Endodermal cell (in vitro differentiated cells): ENCODE measurements at regions not wholly inside any gene's neighbourhood (a gene's known extent, or its start where the extent isn't known, plus 50 kb on each side); places are given as distances from the start of the nearest gene placed in this dataset.

Source experiments
- DNase-seq: peaks from one replicate; pipeline ENCODE4 v3.0.0-alpha.2; 2017
- H3K27ac ChIP-seq: 2 replicates; pipeline ENCODE4 v1.5.1; 2013; ENCODE audit warnings: mild to moderate bottlenecking, low read depth, low read length, moderate library complexity
- H3K27me3 ChIP-seq: 2 replicates; pipeline ENCODE4 v1.6.1; 2013; ENCODE audit warnings: mild to moderate bottlenecking, low read length, moderate library complexity; ENCODE audit not compliant: insufficient read depth, control insufficient read depth, poor library complexity, severe bottlenecking
- H3K36me3 ChIP-seq: 2 replicates; pipeline ENCODE4 v1.7.0; 2013; ENCODE audit warnings: mild to moderate bottlenecking, low read length, moderate library complexity; ENCODE audit not compliant: control insufficient read depth, insufficient read depth
- H3K4me1 ChIP-seq: one replicate; pipeline ENCODE4 v1.7.0; 2013; ENCODE audit warnings: low read length; ENCODE audit not compliant: control insufficient read depth, insufficient read depth
- H3K4me3 ChIP-seq: 2 replicates; pipeline ENCODE4 v1.5.1; 2013; ENCODE audit warnings: mild to moderate bottlenecking, low read length, moderate library complexity
- H3K9ac ChIP-seq: 2 replicates; pipeline ENCODE4 v1.6.1; 2013; ENCODE audit warnings: mild to moderate bottlenecking, low read length, moderate library complexity; ENCODE audit not compliant: poor library complexity, severe bottlenecking; ENCODE audit errors: extremely low read depth
- H3K9me3 ChIP-seq: 2 replicates; pipeline ENCODE4 v1.6.1; 2013; ENCODE audit warnings: mild to moderate bottlenecking, low read length, moderate library complexity; ENCODE audit not compliant: control insufficient read depth
- H3K27ac Mint-ChIP-seq: 2 replicates; pipeline ENCODE4 v1.8.0; 2020; ENCODE audit warnings: mixed read lengths
- H3K27me3 Mint-ChIP-seq: 2 replicates; pipeline ENCODE4 v1.8.0; 2021; ENCODE audit warnings: mild to moderate bottlenecking, mixed read lengths; ENCODE audit not compliant: insufficient read depth
- H3K36me3 Mint-ChIP-seq: 2 replicates; pipeline ENCODE4 v1.8.0; 2020; ENCODE audit warnings: low read depth, mixed read lengths
- H3K4me1 Mint-ChIP-seq: 2 replicates; pipeline ENCODE4 v1.8.0; 2020; ENCODE audit warnings: mixed read lengths
- H3K4me3 Mint-ChIP-seq: 2 replicates; pipeline ENCODE4 v1.8.0; 2020; ENCODE audit warnings: mild to moderate bottlenecking, moderate library complexity, mixed read lengths
- H3K9me3 Mint-ChIP-seq: 2 replicates; pipeline ENCODE4 v1.8.0; 2020; ENCODE audit warnings: mild to moderate bottlenecking, mixed read lengths
- CTCF ChIP-seq: fragments of 200-600 bp; sonication (generic); conservative IDR thresholded peaks from 2 replicates; pipeline ENCODE4 v1.5.0; 2021; ENCODE audit warnings: antibody characterized with exemption, mild to moderate bottlenecking
- WGBS, 2 experiments: methylation state at CpG; one replicate each; pipeline versions ENCODE4 v1.1.5 to v1.1.7; 2013; ENCODE audit warnings: missing lambda C conversion rate in 2 of 2, mixed read lengths in 1 of 2; ENCODE audit not compliant: insufficient coverage in 1 of 2, insufficient read length in 1 of 2; 5-methylcytosine and 5-hydroxymethylcytosine counted together

GRCh38 chr10:54904833-54905232, 103.8 kb upstream of the PCDH15 start:
- WGBS, 2 experiments: 94% methylated on average over 1 of the region's 1 CpG; no CpG with 5 or more reads in 1 of the 2 experiments
- H3K36me3 ChIP-seq: no peaks in the 10 kb centered on the region
- Mint-ChIP-seq H3K4me3 (no peak overlapping the region), H3K4me1 (no peaks in the 10 kb centered on the region), H3K9me3 (no peaks in the 10 kb centered on the region), H3K36me3 (no peaks in the 10 kb centered on the region), H3K27me3 (no peaks in the 10 kb centered on the region), H3K27ac (no peak overlapping the region)
- DNase-seq: no peak
- TF ChIP-seq CTCF: no peak
- H3K4me3 ChIP-seq: no peak overlapping the region
- H3K9ac ChIP-seq: no peak overlapping the region
- H3K27ac ChIP-seq: no peak overlapping the region
- H3K9me3 ChIP-seq: no peaks in the 10 kb centered on the region
- H3K4me1 ChIP-seq: no peaks in the 10 kb centered on the region
- H3K27me3 ChIP-seq: no peaks in the 10 kb centered on the region

- no peaks in the 10 kb centered on the region for H3K27me3 Mint-ChIP-seq
- no peak overlapping the region for H3K4me3 ChIP-seq
- no peak for DNase-seq
- H3K27ac Mint-ChIP-seq: no peak overlapping the region
- no peaks in the 10 kb centered on the region for H3K9me3 Mint-ChIP-seq
- no peaks in the 10 kb centered on the region for H3K27me3 ChIP-seq
- no peak for TF ChIP-seq CTCF
- no peaks in the 10 kb centered on the region for H3K36me3 ChIP-seq
- no peaks in the 10 kb centered on the region for H3K4me1 ChIP-seq
- H3K9me3 ChIP-seq: no peaks in the 10 kb centered on the region
- no peak overlapping the region for H3K4me3 Mint-ChIP-seq
- H3K36me3 Mint-ChIP-seq: no peaks in the 10 kb centered on the region
- WGBS, 2 experiments: no CpG with 5 or more reads among the region's 1 CpG
- H3K4me1 Mint-ChIP-seq: no peaks in the 10 kb centered on the region
- no peak overlapping the region for H3K27ac ChIP-seq
- H3K9ac ChIP-seq: no peak overlapping the region
These were observed 102.7 kb upstream of the PCDH15 start for GRCh38 chr10:54903745-54904144.

GRCh38 chr10:54900584-54900983, 99.6 kb upstream of the PCDH15 start:
- no peak for DNase-seq
- no peaks in the 10 kb centered on the region for H3K27me3 Mint-ChIP-seq
- no peak overlapping the region for H3K27ac Mint-ChIP-seq

More at GRCh38 chr10:54900584-54900983, 99.6 kb upstream of the PCDH15 start:
- TF ChIP-seq CTCF: no peak
- H3K9ac ChIP-seq: no peak overlapping the region
- Mint-ChIP-seq H3K4me3 (no peak overlapping the region), H3K9me3 (no peaks in the 10 kb centered on the region), H3K36me3 (no peaks in the 10 kb centered on the region), H3K4me1 (no peaks in the 10 kb centered on the region)
- no peaks in the 10 kb centered on the region for H3K27me3 ChIP-seq
- H3K4me3 ChIP-seq: no peak overlapping the region
- 100% methylated on average over 1 of the region's 1 CpG; no CpG with 5 or more reads in 1 of the 2 experiments for WGBS, 2 experiments
- no peaks in the 10 kb centered on the region for H3K9me3 ChIP-seq
- no peaks in the 10 kb centered on the region for H3K36me3 ChIP-seq
- H3K4me1 ChIP-seq: no peaks in the 10 kb centered on the region
- no peak overlapping the region for H3K27ac ChIP-seq
